ENCODE measurements at regions not wholly inside any gene's neighbourhood (a gene's known extent, or its start where the extent isn't known, plus 50 kb on each side); places are given as distances from the start of the nearest gene placed in this dataset.

- Histone ChIP-seq H3K27me3 (ENCODE audit: control insufficient read depth, insufficient read depth, low read length) (no peaks in the 10 kb centered on the region), H3K4me1 (ENCODE audit: control insufficient read depth, insufficient read depth, low read length) (no peaks in the 10 kb centered on the region), H3K27ac (ENCODE audit: low read depth, low read length) (no peak overlapping the region), H3K4me3 (ENCODE audit: low read depth, low read length) (no peak overlapping the region), H3K9me3 (ENCODE audit: control insufficient read depth, insufficient read depth, low read depth, low read length) (no peaks in the 10 kb centered on the region), H3K36me3 (ENCODE audit: control insufficient read depth, insufficient read depth, low read length) (no peaks in the 10 kb centered on the region), H3K9ac (ENCODE audit: low read length) (no peak overlapping the region)
Observed at GRCh38 chr6:77136086-77136485, 327.2 kb downstream of the HTR1B start.

GRCh38 chr6:77133031-77133430 lies 330.3 kb downstream of the HTR1B start:
- H3K9ac ChIP-seq (ENCODE audit: low read length): no peak overlapping the region
- H3K27ac ChIP-seq (ENCODE audit: low read depth, low read length): no peak overlapping the region
- H3K27me3 ChIP-seq (ENCODE audit: control insufficient read depth, insufficient read depth, low read length): no peaks in the 10 kb centered on the region
- H3K4me3 ChIP-seq (ENCODE audit: low read depth, low read length): no peak overlapping the region
- no peaks in the 10 kb centered on the region for H3K9me3 ChIP-seq (ENCODE audit: control insufficient read depth, insufficient read depth, low read depth, low read length)
- H3K4me1 ChIP-seq (ENCODE audit: control insufficient read depth, insufficient read depth, low read length): no peaks in the 10 kb centered on the region
- no peaks in the 10 kb centered on the region for H3K36me3 ChIP-seq (ENCODE audit: control insufficient read depth, insufficient read depth, low read length)

- Histone ChIP-seq H3K4me1 (ENCODE audit: control insufficient read depth, insufficient read depth, low read length) (no peaks in the 10 kb centered on the region), H3K4me3 (ENCODE audit: low read depth, low read length) (no peak overlapping the region), H3K36me3 (ENCODE audit: control insufficient read depth, insufficient read depth, low read length) (no peaks in the 10 kb centered on the region), H3K9me3 (ENCODE audit: control insufficient read depth, insufficient read depth, low read depth, low read length) (no peaks in the 10 kb centered on the region), H3K9ac (ENCODE audit: low read length) (no peak overlapping the region), H3K27ac (ENCODE audit: low read depth, low read length) (no peak overlapping the region), H3K27me3 (ENCODE audit: control insufficient read depth, insufficient read depth, low read length) (no peaks in the 10 kb centered on the region)
Observed at GRCh38 chr6:77131426-77131825, 331.9 kb downstream of the HTR1B start.

GRCh38 chr6:77124604-77125003 lies 338.7 kb downstream of the HTR1B start:
- Histone ChIP-seq H3K27ac (ENCODE audit: low read depth, low read length) (no peak overlapping the region; the same call in 1 of the 2 replicates), H3K9ac (ENCODE audit: low read length) (no peak overlapping the region), H3K4me1 (ENCODE audit: control insufficient read depth, insufficient read depth, low read length) (no peaks in the 10 kb centered on the region), H3K9me3 (ENCODE audit: control insufficient read depth, insufficient read depth, low read depth, low read length) (no peaks in the 10 kb centered on the region; the same call in 1 of the 2 replicates), H3K36me3 (ENCODE audit: control insufficient read depth, insufficient read depth, low read length) (no peaks in the 10 kb centered on the region), H3K4me3 (ENCODE audit: low read depth, low read length) (no peak overlapping the region), H3K27me3 (ENCODE audit: control insufficient read depth, insufficient read depth, low read length) (no peaks in the 10 kb centered on the region)

- Histone ChIP-seq H3K27me3 (ENCODE audit: control insufficient read depth, insufficient read depth, low read length) (no peaks in the 10 kb centered on the region), H3K9me3 (ENCODE audit: control insufficient read depth, insufficient read depth, low read depth, low read length) (no peaks in the 10 kb centered on the region; the same call in 1 of the 2 replicates), H3K9ac (ENCODE audit: low read length) (no peak overlapping the region), H3K4me1 (ENCODE audit: control insufficient read depth, insufficient read depth, low read length) (no peaks in the 10 kb centered on the region), H3K36me3 (ENCODE audit: control insufficient read depth, insufficient read depth, low read length) (no peaks in the 10 kb centered on the region), H3K27ac (ENCODE audit: low read depth, low read length) (no peak overlapping the region), H3K4me3 (ENCODE audit: low read depth, low read length) (no peak overlapping the region)
Observed at GRCh38 chr6:77123527-77123926, 339.8 kb downstream of the HTR1B start.

GRCh38 chr6:77106992-77107391 lies 356.3 kb downstream of the HTR1B start:
- H3K27ac ChIP-seq (ENCODE audit: low read depth, low read length): no peak overlapping the region
- no peaks in the 10 kb centered on the region for H3K36me3 ChIP-seq (ENCODE audit: control insufficient read depth, insufficient read depth, low read length)
- H3K27me3 ChIP-seq (ENCODE audit: control insufficient read depth, insufficient read depth, low read length): no peaks in the 10 kb centered on the region
- H3K4me3 ChIP-seq (ENCODE audit: low read depth, low read length): no peak overlapping the region
- no peak overlapping the region for H3K9ac ChIP-seq (ENCODE audit: low read length)
- peaks cover 6% of the 10 kb centered on the region for H3K4me1 ChIP-seq (ENCODE audit: control insufficient read depth, insufficient read depth, low read length)
- no peaks in the 10 kb centered on the region for H3K9me3 ChIP-seq (ENCODE audit: control insufficient read depth, insufficient read depth, low read depth, low read length)

- Histone ChIP-seq H3K27me3 (ENCODE audit: control insufficient read depth, insufficient read depth, low read length) (no peaks in the 10 kb centered on the region), H3K27ac (ENCODE audit: low read depth, low read length) (no peak overlapping the region), H3K36me3 (ENCODE audit: control insufficient read depth, insufficient read depth, low read length) (no peaks in the 10 kb centered on the region), H3K4me3 (ENCODE audit: low read depth, low read length) (no peak overlapping the region), H3K9me3 (ENCODE audit: control insufficient read depth, insufficient read depth, low read depth, low read length) (no peaks in the 10 kb centered on the region), H3K4me1 (ENCODE audit: control insufficient read depth, insufficient read depth, low read length) (peaks cover 6% of the 10 kb centered on the region), H3K9ac (ENCODE audit: low read length) (no peak overlapping the region)
Observed at GRCh38 chr6:77105091-77105490, 358.2 kb downstream of the HTR1B start.

- no peaks in the 10 kb centered on the region for H3K36me3 ChIP-seq (ENCODE audit: control insufficient read depth, insufficient read depth, low read length)
- no peaks in the 10 kb centered on the region for H3K9me3 ChIP-seq (ENCODE audit: control insufficient read depth, insufficient read depth, low read depth, low read length)
- no peak overlapping the region for H3K4me3 ChIP-seq (ENCODE audit: low read depth, low read length)
- H3K9ac ChIP-seq (ENCODE audit: low read length): no peak overlapping the region
- no peaks in the 10 kb centered on the region for H3K27me3 ChIP-seq (ENCODE audit: control insufficient read depth, insufficient read depth, low read length)
- no peak overlapping the region for H3K27ac ChIP-seq (ENCODE audit: low read depth, low read length)
- H3K4me1 ChIP-seq (ENCODE audit: control insufficient read depth, insufficient read depth, low read length): no peaks in the 10 kb centered on the region
Observed at GRCh38 chr6:77097940-77098339, 365.4 kb downstream of the HTR1B start.

GRCh38 chr6:77095936-77096627 lies 367.2 kb downstream of the HTR1B start:
- Histone ChIP-seq H3K9me3 (ENCODE audit: control insufficient read depth, insufficient read depth, low read depth, low read length) (no peaks in the 10 kb centered on the region), H3K27ac (ENCODE audit: low read depth, low read length) (no peak overlapping the region), H3K27me3 (ENCODE audit: control insufficient read depth, insufficient read depth, low read length) (no peaks in the 10 kb centered on the region), H3K9ac (ENCODE audit: low read length) (no peak overlapping the region), H3K4me3 (ENCODE audit: low read depth, low read length) (no peak overlapping the region), H3K4me1 (ENCODE audit: control insufficient read depth, insufficient read depth, low read length) (no peaks in the 10 kb centered on the region), H3K36me3 (ENCODE audit: control insufficient read depth, insufficient read depth, low read length) (no peaks in the 10 kb centered on the region)

- Histone ChIP-seq H3K36me3 (ENCODE audit: control insufficient read depth, insufficient read depth, low read length) (no peaks in the 10 kb centered on the region), H3K9ac (ENCODE audit: low read length) (no peak overlapping the region), H3K4me3 (ENCODE audit: low read depth, low read length) (no peak overlapping the region), H3K27ac (ENCODE audit: low read depth, low read length) (no peak overlapping the region), H3K9me3 (ENCODE audit: control insufficient read depth, insufficient read depth, low read depth, low read length) (no peaks in the 10 kb centered on the region), H3K4me1 (ENCODE audit: control insufficient read depth, insufficient read depth, low read length) (no peaks in the 10 kb centered on the region), H3K27me3 (ENCODE audit: control insufficient read depth, insufficient read depth, low read length) (no peaks in the 10 kb centered on the region)
Observed at GRCh38 chr6:77094821-77095220, 368.5 kb downstream of the HTR1B start.

- no peaks in the 10 kb centered on the region for H3K9me3 ChIP-seq (ENCODE audit: control insufficient read depth, insufficient read depth, low read depth, low read length)
- no peaks in the 10 kb centered on the region for H3K27me3 ChIP-seq (ENCODE audit: control insufficient read depth, insufficient read depth, low read length)
- H3K27ac ChIP-seq (ENCODE audit: low read depth, low read length): no peak overlapping the region
- no peak overlapping the region for H3K4me3 ChIP-seq (ENCODE audit: low read depth, low read length)
- H3K4me1 ChIP-seq (ENCODE audit: control insufficient read depth, insufficient read depth, low read length): no peaks in the 10 kb centered on the region
- no peaks in the 10 kb centered on the region for H3K36me3 ChIP-seq (ENCODE audit: control insufficient read depth, insufficient read depth, low read length)
- no peak overlapping the region for H3K9ac ChIP-seq (ENCODE audit: low read length)
Observed at GRCh38 chr6:77092971-77093370, 370.3 kb downstream of the HTR1B start.
